ENCODE measurements at regions not wholly inside any gene's neighbourhood (a gene's known extent, or its start where the extent isn't known, plus 50 kb on each side); places are given as distances from the start of the nearest gene placed in this dataset.

DNA sequence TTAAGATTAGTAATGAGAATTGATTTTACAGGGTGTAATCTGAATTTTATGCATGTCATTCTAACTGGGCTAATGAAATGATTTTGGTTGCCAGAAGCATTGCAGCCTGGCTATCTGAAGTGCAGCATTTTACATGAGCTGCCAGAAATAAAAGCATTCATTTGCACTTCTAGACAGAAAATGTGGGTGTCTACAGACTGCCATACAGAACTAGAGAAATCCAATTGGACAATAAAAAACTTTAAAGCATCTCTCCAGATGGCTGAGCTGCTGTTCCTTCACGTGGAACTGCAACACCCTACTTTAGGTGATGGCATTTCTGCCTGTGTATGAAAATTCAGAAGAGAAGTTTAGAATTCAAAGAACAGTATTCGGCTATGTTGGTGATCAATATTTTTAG lies 450.1 kb upstream of the SLITRK1 start:
- H3K4me1 ChIP-seq = no peaks in the 10 kb centered on the region
- no peak for TF ChIP-seq POLR2AphosphoS5 (IDR thresholded peaks at IDR 0.05)
- TF ChIP-seq, protein P1, sequence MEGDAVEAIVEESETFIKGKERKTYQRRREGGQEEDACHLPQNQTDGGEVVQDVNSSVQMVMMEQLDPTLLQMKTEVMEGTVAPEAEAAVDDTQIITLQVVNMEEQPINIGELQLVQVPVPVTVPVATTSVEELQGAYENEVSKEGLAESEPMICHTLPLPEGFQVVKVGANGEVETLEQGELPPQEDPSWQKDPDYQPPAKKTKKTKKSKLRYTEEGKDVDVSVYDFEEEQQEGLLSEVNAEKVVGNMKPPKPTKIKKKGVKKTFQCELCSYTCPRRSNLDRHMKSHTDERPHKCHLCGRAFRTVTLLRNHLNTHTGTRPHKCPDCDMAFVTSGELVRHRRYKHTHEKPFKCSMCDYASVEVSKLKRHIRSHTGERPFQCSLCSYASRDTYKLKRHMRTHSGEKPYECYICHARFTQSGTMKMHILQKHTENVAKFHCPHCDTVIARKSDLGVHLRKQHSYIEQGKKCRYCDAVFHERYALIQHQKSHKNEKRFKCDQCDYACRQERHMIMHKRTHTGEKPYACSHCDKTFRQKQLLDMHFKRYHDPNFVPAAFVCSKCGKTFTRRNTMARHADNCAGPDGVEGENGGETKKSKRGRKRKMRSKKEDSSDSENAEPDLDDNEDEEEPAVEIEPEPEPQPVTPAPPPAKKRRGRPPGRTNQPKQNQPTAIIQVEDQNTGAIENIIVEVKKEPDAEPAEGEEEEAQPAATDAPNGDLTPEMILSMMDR (IDR thresholded peaks at IDR 0.05) = no peak
- no peak for TF ChIP-seq EP300 (IDR thresholded peaks at IDR 0.05; ENCODE audit: low read depth)
- no peak for TF ChIP-seq POLR2A (IDR thresholded peaks at IDR 0.05)
- H3K9me3 ChIP-seq = no peaks in the 10 kb centered on the region
- intact Hi-C loops (cut with DNase I; ENCODE audit: low total_unique reads) (no loop called here), in situ Hi-C loops (cut with MboI; ENCODE audit: low pct_ligation_motif_present in 1 of 4, low pct_unique_long_range_greater_than_20kb in 1 of 4, low sequenced_read_pairs in 3 of 4) (no loop called here)
- H3K36me3 ChIP-seq = no peaks in the 10 kb centered on the region
- no peaks in the 10 kb centered on the region for H3K27me3 ChIP-seq
- no peak overlapping the region for H3K27ac ChIP-seq
- no peak for DNase-seq
- no peak overlapping the region for H3K4me3 ChIP-seq
- 62 to 71% methylated on average over 2 of the region's 2 CpGs for WGBS, 2 donors (ENCODE audit: low coverage in 1 of 2)

DNA sequence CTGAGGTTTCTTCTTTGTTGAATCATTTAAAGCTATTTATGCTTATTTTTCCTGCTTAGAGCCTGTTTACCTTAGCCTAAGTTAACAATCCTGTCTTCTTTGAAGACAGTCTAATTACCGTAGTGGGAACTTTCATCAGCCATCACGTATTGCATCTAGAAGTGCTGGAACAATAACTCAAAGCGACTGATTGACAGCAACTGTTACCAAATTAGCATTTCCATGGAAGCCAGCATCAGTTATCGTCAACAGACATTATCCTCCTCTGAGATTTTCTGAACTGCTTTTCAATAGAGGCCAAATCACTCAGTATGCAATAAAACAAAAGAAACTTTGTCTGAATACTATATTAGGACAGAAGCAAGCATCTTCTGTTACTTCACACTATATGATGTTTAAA lies 433.3 kb upstream of the SLITRK1 start:
- TF ChIP-seq POLR2A (IDR thresholded peaks at IDR 0.05) = no peak
- no peak for TF ChIP-seq EP300 (IDR thresholded peaks at IDR 0.05; ENCODE audit: low read depth)
- no peak for TF ChIP-seq POLR2AphosphoS5 (IDR thresholded peaks at IDR 0.05)
- TF ChIP-seq, protein P1 (IDR thresholded peaks at IDR 0.05) = no peak
- H3K4me1 ChIP-seq = no peaks in the 10 kb centered on the region
- H3K36me3 ChIP-seq = no peaks in the 10 kb centered on the region
- no peak overlapping the region for H3K4me3 ChIP-seq
- intact Hi-C loops (cut with DNase I; ENCODE audit: low total_unique reads) (no loop called here), in situ Hi-C loops (cut with MboI; ENCODE audit: low pct_ligation_motif_present in 1 of 4, low pct_unique_long_range_greater_than_20kb in 1 of 4, low sequenced_read_pairs in 3 of 4) (no loop called here)
- H3K27ac ChIP-seq = no peak overlapping the region
- H3K27me3 ChIP-seq = no peaks in the 10 kb centered on the region
- 41 to 55% methylated on average over 4 of the region's 4 CpGs for WGBS, 2 donors (ENCODE audit: low coverage in 1 of 2)
- H3K9me3 ChIP-seq = peaks cover 0 to 9% of the 10 kb centered on the region in 2 donors
- no peak for DNase-seq

DNA sequence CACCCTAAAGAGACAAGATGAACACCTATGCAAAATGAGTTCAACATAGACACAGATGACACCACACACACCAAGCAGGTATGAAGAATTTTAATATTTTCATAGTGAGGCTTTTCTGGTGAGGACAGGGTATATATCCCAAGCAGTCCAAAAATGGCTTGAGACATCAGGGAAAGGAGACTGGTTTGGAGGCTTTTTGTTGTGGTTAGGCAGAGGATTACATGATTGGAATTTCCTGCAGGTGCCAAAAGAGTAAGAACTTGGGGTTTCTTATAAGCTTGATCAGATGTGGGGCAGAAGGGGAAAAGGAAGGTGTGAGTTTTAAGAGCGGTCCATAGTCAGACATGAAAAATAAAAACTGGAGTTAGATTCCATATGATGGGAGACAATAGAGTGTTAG lies 420.8 kb upstream of the SLITRK1 start:
- intact Hi-C loops (cut with DNase I; ENCODE audit: low total_unique reads) = no loop called here
- H3K27ac ChIP-seq = no peak overlapping the region
- H3K27me3 ChIP-seq = no peaks in the 10 kb centered on the region
- TF ChIP-seq, protein P1 (IDR thresholded peaks at IDR 0.05) = no peak
- TF ChIP-seq EP300 (IDR thresholded peaks at IDR 0.05; ENCODE audit: low read depth) (no peak), POLR2AphosphoS5 (IDR thresholded peaks at IDR 0.05) (no peak), POLR2A (IDR thresholded peaks at IDR 0.05) (no peak)
- WGBS, 2 donors (ENCODE audit: low coverage in 1 of 2) = 94 to 100% methylated on average over 1 of the region's 1 CpG
- H3K36me3 ChIP-seq = no peaks in the 10 kb centered on the region
- in situ Hi-C loops (cut with MboI; ENCODE audit: low pct_ligation_motif_present in 1 of 4, low pct_unique_long_range_greater_than_20kb in 1 of 4, low sequenced_read_pairs in 3 of 4) = no loop called here
- no peaks in the 10 kb centered on the region for H3K9me3 ChIP-seq
- no peaks in the 10 kb centered on the region for H3K4me1 ChIP-seq
- no peak for DNase-seq
- no peak overlapping the region for H3K4me3 ChIP-seq

DNA sequence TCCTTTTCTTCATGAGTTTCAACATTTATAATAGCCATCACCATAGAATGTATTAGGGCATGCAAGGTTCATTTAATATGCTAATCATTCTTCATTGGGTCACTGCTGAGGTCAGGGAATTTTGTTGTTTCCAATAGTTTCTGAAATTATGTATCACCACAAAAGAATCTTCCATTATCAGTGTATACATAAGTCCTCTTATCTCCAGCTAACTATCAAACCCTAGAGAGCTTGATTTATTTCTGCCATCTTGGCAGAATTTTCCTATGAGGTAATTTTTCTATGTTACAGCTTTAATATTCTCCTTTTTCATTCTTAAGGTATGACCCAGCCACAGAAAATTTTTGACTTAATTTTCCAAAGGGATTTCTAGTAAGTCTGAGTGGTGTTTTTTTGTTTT lies 415.0 kb upstream of the SLITRK1 start:
- intact Hi-C loops (cut with DNase I; ENCODE audit: low total_unique reads) = no loop called here
- Histone ChIP-seq H3K9me3 (no peaks in the 10 kb centered on the region), H3K4me3 (no peak overlapping the region), H3K27me3 (no peaks in the 10 kb centered on the region), H3K4me1 (no peaks in the 10 kb centered on the region), H3K27ac (no peak overlapping the region), H3K36me3 (no peaks in the 10 kb centered on the region)
- TF ChIP-seq POLR2A (IDR thresholded peaks at IDR 0.05) = no peak
- TF ChIP-seq, protein P1 (IDR thresholded peaks at IDR 0.05) = no peak
- TF ChIP-seq POLR2AphosphoS5 (IDR thresholded peaks at IDR 0.05) = no peak
- no peak for TF ChIP-seq EP300 (IDR thresholded peaks at IDR 0.05; ENCODE audit: low read depth)
- no peak for DNase-seq
- in situ Hi-C loops (cut with MboI; ENCODE audit: low pct_ligation_motif_present in 1 of 4, low pct_unique_long_range_greater_than_20kb in 1 of 4, low sequenced_read_pairs in 3 of 4) = no loop called here
